GM10847 (cell line): ENCODE measurements at regions not wholly inside any gene's neighbourhood (a gene's known extent, or its start where the extent isn't known, plus 50 kb on each side); places are given as distances from the start of the nearest gene placed in this dataset.

Experiments
- POLR2A ChIP-seq: IDR thresholded peaks from 2 replicates; pipeline ENCODE4 v1.6.1; 2011; ENCODE audit not compliant: insufficient read length; ENCODE audit errors: extremely low read depth

DNA sequence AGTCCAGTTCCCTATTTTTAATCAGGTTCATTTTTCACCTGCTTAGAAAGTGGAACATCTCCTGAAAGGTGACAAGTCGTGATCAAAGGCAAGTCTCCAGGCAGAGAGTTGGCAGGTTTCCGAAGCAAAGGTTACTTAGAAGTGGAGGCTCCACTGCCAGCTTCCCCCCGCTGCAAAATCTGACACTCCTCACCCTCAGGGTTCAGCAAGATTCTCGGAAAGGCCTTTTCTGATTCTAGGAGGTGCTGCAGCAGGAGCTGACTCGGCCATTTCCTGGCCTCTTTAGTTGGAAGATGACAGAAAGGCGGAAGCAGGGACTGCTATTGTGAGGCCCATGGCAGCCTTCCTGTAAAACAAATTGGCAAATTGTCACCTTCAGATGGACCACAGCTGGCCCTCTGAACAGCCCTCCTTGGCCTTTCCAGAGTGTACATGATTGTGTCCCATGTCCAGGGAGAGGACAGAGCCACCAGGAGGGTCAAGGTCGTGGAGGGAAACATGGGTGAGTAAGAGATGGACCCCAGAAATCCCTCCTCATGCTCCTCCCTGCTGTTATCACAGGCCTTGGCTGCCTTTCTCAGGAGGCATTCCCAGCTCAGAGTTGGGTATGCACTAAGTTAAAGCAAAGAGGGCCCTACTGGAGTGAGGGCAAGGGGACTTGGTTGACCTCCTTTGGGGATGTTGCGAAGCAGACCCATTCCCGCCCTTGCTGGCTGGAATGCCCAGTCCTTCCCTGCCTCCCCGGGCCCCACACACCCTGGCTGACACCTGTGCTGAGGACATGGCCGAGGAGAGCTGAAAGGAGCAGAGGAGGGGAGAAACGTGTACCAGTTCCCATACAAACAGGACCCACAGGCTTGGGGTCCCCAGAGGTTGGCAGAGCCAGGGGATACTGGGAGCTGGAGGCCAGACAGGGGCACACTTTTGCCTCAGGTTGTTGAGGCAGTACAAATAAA is 115.5 kb upstream of the IRF2BP2 start:
- TF ChIP-seq POLR2A: no peak

DNA sequence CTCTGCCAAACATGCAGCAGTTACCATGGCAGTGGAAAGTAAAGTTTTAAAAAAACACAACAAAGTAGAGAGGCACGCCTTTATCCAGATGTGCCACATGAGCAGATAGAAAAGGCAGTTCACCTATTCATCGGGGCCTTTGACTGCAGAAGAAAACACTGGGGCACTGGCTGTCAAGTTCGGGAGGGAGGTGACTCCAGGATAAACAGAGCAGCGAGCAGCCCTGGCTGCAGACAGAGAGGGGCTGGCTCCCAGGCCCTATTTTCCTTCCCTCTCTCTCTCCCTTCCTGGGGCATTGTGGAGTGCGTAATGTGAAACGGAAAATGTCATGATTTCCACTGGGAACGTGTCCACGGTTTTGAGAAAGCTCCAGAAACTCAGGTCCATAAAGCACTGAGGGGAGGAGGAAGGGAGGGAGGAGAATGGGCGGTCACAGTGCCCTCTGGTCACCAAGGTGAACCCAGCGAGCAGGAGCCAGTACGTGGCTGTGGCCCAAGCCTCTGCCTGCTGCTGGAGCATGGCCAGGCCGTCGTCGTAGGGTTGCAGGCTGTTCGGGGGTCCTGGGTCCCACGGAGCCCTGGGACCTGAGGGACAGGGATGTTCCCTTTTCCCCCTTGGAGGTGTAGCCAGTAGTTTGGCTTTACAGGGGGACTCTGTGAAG is 114.7 kb upstream of the IRF2BP2 start:
- TF ChIP-seq POLR2A: no peak

DNA sequence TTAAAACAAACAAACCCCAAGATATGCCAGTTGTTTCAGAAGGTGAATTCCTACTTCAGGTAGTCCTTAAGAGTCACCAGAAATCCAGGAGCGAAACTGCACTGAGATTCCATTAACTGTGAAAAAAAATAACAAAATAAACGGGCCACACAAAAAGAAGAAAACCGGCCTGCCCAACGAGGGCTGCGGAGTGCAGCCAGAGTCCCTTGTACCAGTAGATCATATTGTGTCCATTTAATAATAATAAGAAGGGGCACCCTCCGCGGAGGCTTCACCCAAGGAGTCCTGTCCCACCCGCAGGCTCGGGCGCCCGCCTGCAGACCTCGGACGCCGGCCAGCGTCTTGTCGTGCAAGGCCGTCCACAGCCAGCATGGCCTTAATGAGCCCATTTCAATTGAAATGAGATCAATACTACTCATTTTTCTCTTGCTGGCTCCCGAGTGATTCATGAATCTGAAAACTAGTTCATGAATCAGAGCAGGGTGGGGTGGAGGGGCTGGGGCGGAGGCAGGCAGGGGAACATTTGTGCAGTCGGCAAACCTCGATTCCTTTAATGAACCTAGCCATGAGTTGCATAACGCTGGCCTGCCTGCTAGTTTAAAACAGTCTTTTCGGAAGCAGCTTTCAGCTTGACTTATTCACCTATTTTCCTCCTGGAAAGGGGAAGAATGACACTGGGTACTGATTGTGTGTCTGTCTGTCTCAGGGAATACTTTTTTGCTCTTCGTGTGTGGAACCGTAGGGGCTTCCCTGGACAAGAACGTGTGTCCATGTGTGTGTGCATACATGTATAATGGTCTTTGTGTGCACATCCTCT is 113.1 kb upstream of the IRF2BP2 start:
- no peak for TF ChIP-seq POLR2A

DNA sequence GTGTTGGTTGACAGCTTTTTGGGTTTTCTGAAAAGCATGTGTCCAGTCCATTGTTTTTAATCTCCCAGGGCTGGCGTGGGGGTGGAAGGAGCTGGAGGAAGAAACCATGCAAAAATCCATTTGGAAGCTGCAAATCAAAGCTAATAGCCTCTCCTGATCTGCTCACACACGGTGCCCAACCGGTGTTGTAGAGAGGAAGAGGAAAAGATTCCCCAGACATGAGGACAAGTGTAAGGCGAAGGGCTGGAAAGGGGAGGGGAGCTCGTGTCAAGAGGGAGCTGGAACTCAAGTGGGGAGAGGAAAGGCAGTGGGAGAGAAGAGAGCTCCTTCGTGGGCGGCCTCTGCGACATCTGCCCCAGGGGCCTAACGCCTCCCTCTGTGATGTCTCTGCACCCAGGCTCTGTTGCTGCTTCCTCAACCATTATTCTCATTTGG is 112.3 kb upstream of the IRF2BP2 start:
- no peak for TF ChIP-seq POLR2A

DNA sequence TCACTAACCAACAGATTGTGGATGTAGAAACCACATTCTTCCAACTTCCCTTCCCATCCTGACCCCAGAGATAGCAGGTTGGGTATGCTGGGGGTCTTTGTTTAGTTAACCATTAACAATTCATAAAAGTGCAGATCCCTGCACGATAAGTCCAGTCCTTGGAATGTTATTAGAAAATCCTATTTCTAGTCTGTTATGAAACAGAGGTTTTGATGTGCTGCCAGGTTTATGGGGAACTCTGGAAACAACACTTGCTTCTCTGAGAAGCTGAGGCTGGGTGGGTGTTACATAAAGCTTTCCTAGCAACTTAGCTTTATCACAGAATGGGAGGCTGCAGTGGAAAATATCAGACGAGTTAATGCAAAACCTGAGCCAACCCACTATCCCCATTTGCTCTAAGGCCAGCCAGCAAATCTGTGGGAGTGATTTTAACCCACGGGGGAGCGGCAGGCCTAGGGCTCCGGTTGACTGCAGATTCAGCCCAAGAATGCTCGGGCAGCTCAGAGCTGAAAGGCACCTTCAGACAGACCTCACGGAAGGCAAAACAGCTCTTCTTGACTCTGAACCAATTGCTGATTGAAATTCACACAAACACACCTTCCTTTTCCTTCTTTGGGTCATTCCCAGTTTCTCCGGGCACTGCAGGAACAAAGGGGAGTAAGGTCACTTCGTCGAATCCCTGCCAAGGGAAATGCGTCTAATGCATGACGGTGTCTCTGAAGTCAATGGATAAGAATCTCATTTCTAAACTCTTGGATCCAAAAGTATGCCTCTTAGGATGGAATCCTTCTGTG is 111.7 kb upstream of the IRF2BP2 start:
- no peak for TF ChIP-seq POLR2A

DNA sequence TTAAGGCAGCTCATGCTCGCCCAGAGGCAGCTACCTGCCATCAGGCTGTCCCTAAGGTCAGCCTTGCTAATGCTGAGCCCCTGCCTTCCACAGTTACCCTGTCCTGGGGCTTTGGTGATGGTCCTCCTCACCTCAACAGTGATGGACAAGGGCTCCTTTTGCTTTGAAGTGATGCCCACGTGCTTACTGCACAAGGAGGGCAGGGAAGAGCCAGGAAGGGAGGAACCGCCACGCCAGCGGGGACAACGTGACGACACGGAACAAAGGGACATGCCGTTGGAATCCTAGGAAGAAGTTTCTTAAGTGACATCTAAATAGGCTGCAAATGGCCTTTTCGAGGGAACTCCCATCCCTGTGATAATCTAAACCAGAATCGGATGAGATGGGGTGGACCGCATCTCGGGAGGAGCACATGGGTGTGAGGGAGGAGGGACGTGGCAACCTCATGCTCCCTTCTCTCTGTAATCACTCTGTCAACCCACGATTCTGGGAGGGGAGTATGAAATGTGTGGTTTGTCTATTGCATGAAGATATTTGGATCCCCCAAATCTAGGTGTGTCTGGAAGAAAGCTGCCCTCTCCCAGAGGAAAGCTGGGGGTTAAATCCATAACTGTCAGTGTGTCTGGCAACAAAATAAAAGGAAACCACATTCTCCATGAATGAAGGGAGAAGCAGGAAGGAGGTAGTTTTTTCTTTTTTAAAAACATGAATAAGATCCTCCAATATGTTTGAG is 110.9 kb upstream of the IRF2BP2 start:
- TF ChIP-seq POLR2A: no peak

DNA sequence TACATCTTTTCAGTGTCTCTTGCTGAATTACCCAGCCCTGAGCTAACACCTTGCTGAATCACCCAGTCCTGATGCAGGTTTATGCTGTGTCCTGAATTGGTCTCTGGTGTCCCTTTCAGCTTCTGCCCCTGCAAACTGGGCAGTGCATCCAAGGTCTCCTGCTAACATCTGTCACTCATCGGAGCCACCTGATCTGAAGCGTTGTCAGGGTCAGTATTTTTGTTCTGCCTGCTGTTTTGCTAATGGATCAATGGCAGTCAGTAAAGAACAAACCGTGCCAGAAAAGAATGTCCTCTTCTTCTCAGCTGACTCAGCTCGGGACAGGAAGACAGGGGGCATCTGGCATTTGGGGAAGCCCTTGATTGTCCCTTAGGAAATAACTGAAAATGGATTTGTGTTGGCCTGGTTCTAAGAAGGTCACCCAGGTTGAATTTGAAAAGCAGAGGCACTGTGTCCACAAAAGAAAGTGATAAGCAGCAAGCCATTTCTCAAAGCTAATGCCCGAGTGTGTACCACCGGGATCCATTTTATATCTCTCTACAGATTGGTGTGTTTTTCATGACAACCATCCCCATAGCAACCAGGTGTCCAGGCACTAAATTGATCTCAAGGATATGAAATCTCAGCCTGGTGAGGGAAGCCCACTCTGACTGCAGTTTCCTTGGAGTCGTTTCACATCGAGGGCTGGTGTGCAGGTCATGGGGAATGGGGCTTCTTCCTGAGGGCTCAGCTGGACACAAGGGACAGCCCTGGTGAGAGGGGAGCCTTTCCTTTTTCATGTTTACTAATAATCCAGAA is 109.7 kb upstream of the IRF2BP2 start:
- TF ChIP-seq POLR2A: no peak

DNA sequence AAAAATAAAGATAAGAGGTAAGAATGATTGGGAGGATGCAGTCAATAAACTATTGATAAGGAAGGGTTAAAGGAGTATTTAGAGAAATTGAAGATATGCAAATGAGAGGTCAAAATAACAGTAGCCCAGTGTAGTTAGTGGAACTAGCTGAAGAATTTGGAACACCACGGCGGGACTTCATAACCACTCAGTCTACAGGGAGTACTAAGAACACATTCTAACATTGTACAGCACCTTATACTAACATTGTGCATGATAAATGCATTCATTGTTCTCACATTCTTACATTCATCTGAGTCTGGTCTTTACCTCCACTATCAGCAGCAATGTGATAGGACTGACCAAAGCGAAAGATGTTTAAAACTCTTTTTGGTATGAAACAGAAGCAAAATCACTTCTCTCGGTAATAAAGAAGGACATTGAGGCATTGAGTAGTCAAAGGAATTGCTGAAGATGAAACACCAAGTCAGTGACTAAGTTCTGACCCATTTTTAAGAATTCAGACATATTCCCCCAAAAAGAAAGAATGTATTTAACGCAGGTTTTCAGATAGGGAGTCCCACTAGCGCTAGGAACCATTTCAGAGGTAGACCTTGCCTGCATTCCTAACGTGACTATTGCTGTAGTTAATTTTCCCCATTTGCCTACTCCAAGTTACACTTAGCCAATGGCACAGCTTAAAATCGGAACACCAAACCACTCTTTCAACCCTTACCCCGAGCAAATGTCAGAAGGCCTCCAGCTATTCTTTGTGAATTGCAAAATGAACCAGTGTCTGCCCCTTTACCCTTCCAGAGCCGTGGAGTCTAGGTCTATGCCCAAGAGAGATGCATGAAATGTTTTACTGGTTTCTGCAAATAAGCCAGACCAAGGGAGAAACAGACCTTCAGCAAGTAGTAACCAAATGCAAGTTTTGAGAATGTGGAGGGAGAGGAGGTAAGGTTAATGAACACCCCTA is 108.8 kb upstream of the IRF2BP2 start:
- TF ChIP-seq POLR2A: no peak

DNA sequence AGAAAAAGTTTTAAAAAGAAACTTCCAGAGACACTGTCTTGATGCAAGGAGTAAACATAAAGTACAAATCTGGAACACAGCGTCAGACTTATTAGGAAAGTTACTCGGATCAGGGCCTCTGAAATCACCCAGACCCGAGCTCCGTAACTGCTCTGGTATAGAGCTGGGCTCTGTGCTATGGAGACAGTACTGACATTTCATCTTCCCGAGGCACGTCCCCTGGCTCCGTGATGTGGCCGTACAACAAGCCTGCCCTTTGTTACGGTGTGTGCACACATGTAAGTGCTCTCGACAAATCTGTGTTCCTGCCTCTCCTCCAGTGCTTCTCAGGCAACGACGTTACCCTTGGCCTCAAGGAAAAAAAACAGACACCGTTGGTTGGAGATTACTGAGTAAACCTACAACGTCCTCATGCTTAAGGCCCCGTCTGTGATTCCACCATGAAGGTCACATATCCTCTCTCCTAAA is 107.0 kb upstream of the IRF2BP2 start:
- TF ChIP-seq POLR2A: no peak

DNA sequence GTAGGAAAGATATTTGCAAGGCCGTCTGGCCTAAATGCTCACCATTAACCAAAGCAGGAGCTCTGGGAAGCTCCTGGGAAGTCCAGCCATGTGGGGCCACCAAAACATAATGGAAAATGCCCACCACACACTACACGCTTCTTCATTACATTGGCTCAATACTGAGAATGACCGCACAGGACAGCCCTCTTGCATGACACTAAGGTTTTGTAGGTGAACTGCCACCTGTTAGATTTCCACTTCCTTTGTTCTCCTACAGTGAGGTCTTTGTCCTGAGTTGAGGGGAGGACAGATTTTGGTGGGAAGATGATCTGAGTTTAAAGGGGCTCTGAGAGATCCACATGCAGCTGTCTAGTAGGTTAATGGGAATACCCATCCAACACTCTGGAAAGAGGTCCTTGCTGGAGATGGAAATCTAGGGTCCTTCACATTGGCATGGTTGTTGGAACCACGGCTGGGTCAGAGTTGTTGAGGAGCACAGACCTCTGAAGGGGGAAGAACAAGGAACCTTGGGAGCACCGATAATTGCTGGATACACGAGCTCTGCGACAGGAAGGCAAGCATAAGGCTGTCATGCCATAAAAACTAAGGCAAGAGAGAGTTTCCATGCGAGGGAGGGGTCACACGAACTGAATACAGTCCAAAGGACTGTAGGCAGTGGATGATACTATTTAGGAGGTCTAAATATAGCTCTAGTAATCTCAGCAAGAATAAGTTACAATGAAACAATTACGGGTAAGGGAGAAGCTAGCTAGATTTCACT is 105.5 kb upstream of the IRF2BP2 start:
- TF ChIP-seq POLR2A: no peak

DNA sequence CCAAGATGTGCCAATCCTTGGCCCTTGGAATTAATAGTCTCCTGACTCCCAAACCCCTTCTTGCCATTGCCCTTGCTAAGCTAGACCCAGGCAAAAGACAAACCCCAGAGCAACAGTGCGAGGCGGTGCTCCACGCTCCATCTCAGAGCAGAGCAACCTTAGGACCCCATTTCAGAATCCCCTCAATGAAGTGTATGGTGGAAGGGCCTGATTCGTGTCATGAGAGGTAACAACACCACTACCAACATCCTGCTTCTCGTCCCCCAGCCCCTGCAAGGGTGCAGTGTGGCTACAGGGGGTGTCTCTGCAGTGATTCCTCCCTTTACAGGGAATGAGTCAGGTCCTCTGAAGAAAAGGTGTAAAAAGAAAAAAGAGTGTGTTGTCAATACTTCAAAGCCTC is 103.9 kb upstream of the IRF2BP2 start:
- no peak for TF ChIP-seq POLR2A

DNA sequence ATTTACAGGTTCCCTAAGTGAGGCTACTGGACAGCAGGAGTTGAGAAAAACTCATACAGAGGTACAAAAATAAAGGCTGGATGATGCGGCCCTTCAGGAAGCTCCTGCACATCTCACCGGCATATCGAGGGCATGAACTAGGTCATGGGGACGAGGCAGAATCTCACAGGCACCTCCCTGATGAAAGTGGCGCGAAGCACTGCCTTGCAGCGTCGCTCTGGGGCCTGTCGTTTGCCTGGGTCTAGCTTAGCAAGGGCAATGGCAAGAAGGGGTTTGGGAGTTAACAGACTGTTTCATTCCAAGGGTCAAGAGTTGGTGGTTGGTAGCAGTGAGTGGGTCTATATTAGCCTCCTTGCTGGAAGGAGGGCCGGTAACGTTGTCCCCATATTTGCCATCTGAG is 103.5 kb upstream of the IRF2BP2 start:
- TF ChIP-seq POLR2A: no peak

DNA sequence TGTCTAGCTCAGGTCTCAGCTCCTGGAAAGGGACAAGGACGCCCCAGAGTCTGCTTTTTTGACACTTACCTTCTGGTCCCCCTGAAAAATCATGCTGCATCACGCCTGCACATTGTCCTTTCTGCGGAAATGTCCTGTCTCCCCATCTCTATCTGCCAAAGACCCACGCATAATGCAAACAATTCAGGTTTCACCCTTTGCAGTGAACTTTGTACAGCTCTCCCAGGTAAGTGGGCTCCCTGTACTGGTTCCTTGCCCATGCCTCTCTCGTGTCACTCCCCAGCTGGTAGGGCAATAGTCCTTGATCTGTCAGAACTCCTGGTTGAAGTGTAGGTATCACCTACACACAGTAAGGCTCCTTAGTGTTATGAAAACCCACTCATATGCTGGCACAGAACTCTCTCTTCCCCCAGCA is 102.9 kb upstream of the IRF2BP2 start:
- no peak for TF ChIP-seq POLR2A
